ENCODE measurements at regions not wholly inside any gene's neighbourhood (a gene's known extent, or its start where the extent isn't known, plus 50 kb on each side); places are given as distances from the start of the nearest gene placed in this dataset.

- dilution Hi-C loops (cut with HindIII; ENCODE audit: low sequenced_read_pairs, unreplicated experiment): no loop called here
- ATAC-seq (ENCODE audit: low read depth): no peak
Observed at GRCh38 chr10:20446561-20447193, 450.4 kb downstream of the NEBL start.

More at GRCh38 chr10:20446561-20447193, 450.4 kb downstream of the NEBL start:
- no peak overlapping the region for H2AK9ac ChIP-seq (replicated peaks; ENCODE audit: low read depth, low read length, poor library complexity)
- peaks cover 10% of the 10 kb centered on the region for H3K9me3 ChIP-seq (ENCODE audit: control insufficient read depth, insufficient read depth, low read length)
- H2AK5ac ChIP-seq (ENCODE audit: low read depth, low read length): no peak overlapping the region
- no peaks in the 10 kb centered on the region for H4K20me1 ChIP-seq (ENCODE audit: insufficient read depth, low read length)
- no peak overlapping the region for H2BK15ac ChIP-seq (ENCODE audit: low read depth, low read length)
- H3K18ac ChIP-seq (ENCODE audit: low read depth, low read length): no peak overlapping the region
- intact Hi-C loops (cut with micrococcal nuclease): no loop called here
- BruUV-seq (replicated peaks): no TSS peak
- H4K5ac ChIP-seq (ENCODE audit: low read depth, low read length): no peak overlapping the region
- CTCF ChIA-PET: no interaction called here
- H3K23ac ChIP-seq (ENCODE audit: low read depth, low read length): no peak overlapping the region
- no peaks in the 10 kb centered on the region for H3K79me1 ChIP-seq (ENCODE audit: low read depth in 1 of 2, low read length in 2 of 2)
- H3K9me1 ChIP-seq (ENCODE audit: insufficient read depth, low read length): no peaks in the 10 kb centered on the region
- no peak overlapping the region for H2BK20ac ChIP-seq (ENCODE audit: low read depth, low read length)
- H2BK120ac ChIP-seq (ENCODE audit: low read depth, low read length): no peak overlapping the region
- H4K91ac ChIP-seq (ENCODE audit: insufficient read depth, low read depth, low read length): no peak overlapping the region
- H3K36me3 ChIP-seq (ENCODE audit: control insufficient read depth, insufficient read depth, low read length): no peaks in the 10 kb centered on the region
- no peak overlapping the region for H2BK5ac ChIP-seq (ENCODE audit: low read depth, low read length, poor library complexity, severe bottlenecking)
- no peak for DNase-seq
- H4K8ac ChIP-seq (ENCODE audit: low read depth in 2 of 2, low read length in 2 of 2): no peak overlapping the region
- H3K27ac ChIP-seq (ENCODE audit: insufficient read depth, low read length): no peak overlapping the region
- H2AFZ ChIP-seq (replicated peaks; ENCODE audit: low read length, poor library complexity): no peak overlapping the region
- no peak overlapping the region for H3K4ac ChIP-seq (ENCODE audit: low read depth, low read length)
- no peak overlapping the region for H3K56ac ChIP-seq (ENCODE audit: extremely low read depth, insufficient read depth, low read length)
- TF ChIP-seq FOS (IDR thresholded peaks at IDR 0.05; ENCODE audit: low read depth, low read length) (no peak), BHLHE40 (IDR thresholded peaks at IDR 0.05; ENCODE audit: low read depth, low read length) (no peak), MAFK (IDR thresholded peaks at IDR 0.05; ENCODE audit: low read depth, low read length) (no peak), POLR2A (IDR thresholded peaks at IDR 0.05; ENCODE audit: low read depth, low read length) (no peak), ELK1 (IDR thresholded peaks at IDR 0.05; ENCODE audit: borderline replicate concordance, low read depth, low read length) (no peak), RFX5 (IDR thresholded peaks at IDR 0.05; ENCODE audit: low read depth, low read length) (no peak), MAZ (IDR thresholded peaks at IDR 0.05; ENCODE audit: borderline replicate concordance, low read depth, low read length) (no peak), USF2 (IDR thresholded peaks at IDR 0.05; ENCODE audit: low read depth, low read length) (no peak), CHD1 (IDR thresholded peaks at IDR 0.05; ENCODE audit: low read depth, low read length) (no peak), CTCF (conservative IDR thresholded peaks at IDR 0.05; ENCODE audit: low read depth, low read length) (no peak), RAD21 (IDR thresholded peaks at IDR 0.05; ENCODE audit: low read length) (no peak)
- no peak overlapping the region for H3K4me3 ChIP-seq (ENCODE audit: insufficient read depth, low read depth, low read length)
- no peak overlapping the region for H3K14ac ChIP-seq (replicated peaks; ENCODE audit: low read depth, low read length)
- in situ Hi-C loops (cut with MboI; ENCODE audit: low sequenced_read_pairs): no loop called here
- POLR2A ChIA-PET (ENCODE audit: unreplicated experiment): no interaction called here
- H3K27me3 ChIP-seq (ENCODE audit: control insufficient read depth, insufficient read depth, low read length): no peaks in the 10 kb centered on the region
- no peak overlapping the region for H3K4me2 ChIP-seq (ENCODE audit: low read depth, low read length)
- no peaks in the 10 kb centered on the region for H3K4me1 ChIP-seq (ENCODE audit: control insufficient read depth, insufficient read depth, low read length)
- no peak overlapping the region for H3K9ac ChIP-seq (ENCODE audit: low read depth, low read length)

All from IMR-90 (cell line).